BLaER1 treated with 17β-estradiol and CSF1 and Interleukin-3, amounts not matched to agents 10 nM and 100 nM (cell line): ENCODE measurements at regions not wholly inside any gene's neighbourhood (a gene's known extent, or its start where the extent isn't known, plus 50 kb on each side); places are given as distances from the start of the nearest gene placed in this dataset.

ENCODE experiments used
- H3K27ac ChIP-seq, 11 experiments: shearing (Covaris generic); formaldehyde crosslinking; 2 replicates each; pipeline ENCODE4 v1.8.1; 2022
- H3K27me3 ChIP-seq, 11 experiments: shearing (Covaris generic); formaldehyde crosslinking; 2 replicates each; pipeline ENCODE4 v1.8.1; 2022
- H3K36me3 ChIP-seq, 11 experiments: shearing (Covaris generic); formaldehyde crosslinking; 2 replicates each; pipeline ENCODE4 v1.8.1; 2022
- H3K4me1 ChIP-seq, 10 experiments: shearing (Covaris generic); formaldehyde crosslinking; 2 replicates each; pipeline ENCODE4 v1.8.1; 2022
- H3K4me2 ChIP-seq, 11 experiments: shearing (Covaris generic); formaldehyde crosslinking; 2 replicates each; pipeline ENCODE4 v1.8.1; 2022
- H3K4me3 ChIP-seq, 10 experiments: shearing (Covaris generic); formaldehyde crosslinking; 2 replicates each; pipeline ENCODE4 v1.8.1; 2022
- H3K9ac ChIP-seq, 11 experiments: shearing (Covaris generic); formaldehyde crosslinking; 2 replicates each; pipeline ENCODE4 v1.8.1; 2022
- H3K9me3 ChIP-seq, 11 experiments: shearing (Covaris generic); formaldehyde crosslinking; replicated peaks in 1 of 11; 2 replicates each; pipeline ENCODE4 v1.8.1; 2022
- H4K20me1 ChIP-seq, 11 experiments: shearing (Covaris generic); formaldehyde crosslinking; 2 replicates each; pipeline ENCODE4 v1.8.1; 2022
- Cebpa-rat ChIP-seq, 11 experiments: shearing (Covaris generic); IDR thresholded peaks; 2 replicates each; pipeline ENCODE4 v1.8.1; 2022

GRCh38 chr13:99057310-99057975, 79.6 kb upstream of the DOCK9 start:
- H4K20me1 ChIP-seq = peaks cover 0 to 34% (median 0%) of the 10 kb centered on the region in 11 experiments; a peak in 2 of 22 replicates
- no peak overlapping the region for H3K9ac ChIP-seq
- peaks cover 0 to 88% (median 0%) of the 10 kb centered on the region in 11 experiments; a peak in 10 of 22 replicates for H3K27me3 ChIP-seq
- peaks cover 0 to under 1% (median 0%) of the 10 kb centered on the region in 11 experiments; a peak in 1 of 22 replicates for H3K9me3 ChIP-seq
- peaks cover 12 to 25% (median 15%) of the 10 kb centered on the region in 10 experiments for H3K4me1 ChIP-seq
- TF ChIP-seq Cebpa-rat (IDR thresholded peaks at IDR 0.05) = peak in 6 of 11 experiments; percentile 16 to 52 (median 38); a peak in 2 of 22 replicates
- H3K4me3 ChIP-seq = no peak overlapping the region
- no peaks in the 10 kb centered on the region for H3K36me3 ChIP-seq
- no peak overlapping the region for H3K27ac ChIP-seq
- H3K4me2 ChIP-seq = peak overlapping the region in 1 of 11 experiments; percentile 21; a peak in 1 of 22 replicates

DNA sequence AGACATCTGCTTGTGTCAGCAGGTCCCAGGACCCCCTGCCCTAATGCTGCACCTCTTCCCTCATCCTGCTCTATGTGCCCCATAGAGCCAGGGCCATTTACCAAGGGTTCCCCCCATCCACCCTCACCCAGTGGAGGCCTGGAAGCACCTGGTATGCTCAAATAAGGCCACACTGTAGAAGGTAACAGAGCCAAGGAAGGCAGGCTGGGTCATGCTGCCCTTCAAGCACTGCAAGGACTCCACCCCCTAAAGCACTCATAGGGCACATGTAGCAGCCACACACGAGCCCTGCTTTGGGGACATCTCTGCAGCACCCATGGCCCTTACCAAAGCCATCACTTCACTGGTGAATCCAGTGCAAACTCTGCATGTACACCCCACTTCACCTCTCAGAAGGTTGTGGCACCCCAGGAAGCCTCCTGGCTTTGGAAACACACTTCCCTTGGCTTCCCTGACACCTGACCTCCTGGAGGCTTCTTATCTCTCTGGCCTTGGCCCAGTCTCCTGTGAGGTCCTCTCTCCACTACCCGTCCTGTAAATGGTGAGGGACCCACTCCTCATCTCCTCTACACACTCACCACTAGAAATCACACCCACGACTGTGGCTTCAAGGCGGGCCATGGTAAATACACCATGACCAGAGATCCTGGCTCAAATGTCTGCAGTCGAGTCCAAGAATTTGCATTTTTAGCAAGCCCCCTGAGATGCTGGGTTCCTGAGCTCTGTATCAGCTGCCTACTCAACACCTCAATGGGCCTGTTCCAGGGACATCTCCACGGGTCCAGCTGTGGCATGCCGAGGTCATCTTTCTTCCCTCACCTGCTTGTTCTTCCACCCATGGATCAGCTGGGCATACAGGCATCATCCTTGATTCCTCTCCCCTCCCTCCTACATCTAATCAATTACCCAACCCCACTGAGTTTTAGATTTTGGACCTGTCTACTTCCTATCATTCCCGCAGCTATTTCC, 80.9 kb upstream of the DOCK9 start:
- Histone ChIP-seq H3K27me3 (peaks cover 0 to 88% (median 0%) of the 10 kb centered on the region in 11 experiments; a peak in 10 of 22 replicates), H3K4me1 (peaks cover 14 to 32% (median 18%) of the 10 kb centered on the region in 10 experiments), H4K20me1 (peaks cover 0 to 29% (median 0%) of the 10 kb centered on the region in 11 experiments; a peak in 2 of 22 replicates), H3K4me2 (no peak overlapping the region), H3K9ac (no peak overlapping the region), H3K27ac (no peak overlapping the region), H3K4me3 (no peak overlapping the region), H3K36me3 (0 out of 22 replicates have a peak, but pooled peaks cover 0 to 3% (median 0%) of the 10 kb centered on the region in 11 experiments), H3K9me3 (peaks cover 0 to 7% (median 0%) of the 10 kb centered on the region in 11 experiments; a peak in 4 of 22 replicates)
- TF ChIP-seq Cebpa-rat (IDR thresholded peaks at IDR 0.05) = no peak

DNA sequence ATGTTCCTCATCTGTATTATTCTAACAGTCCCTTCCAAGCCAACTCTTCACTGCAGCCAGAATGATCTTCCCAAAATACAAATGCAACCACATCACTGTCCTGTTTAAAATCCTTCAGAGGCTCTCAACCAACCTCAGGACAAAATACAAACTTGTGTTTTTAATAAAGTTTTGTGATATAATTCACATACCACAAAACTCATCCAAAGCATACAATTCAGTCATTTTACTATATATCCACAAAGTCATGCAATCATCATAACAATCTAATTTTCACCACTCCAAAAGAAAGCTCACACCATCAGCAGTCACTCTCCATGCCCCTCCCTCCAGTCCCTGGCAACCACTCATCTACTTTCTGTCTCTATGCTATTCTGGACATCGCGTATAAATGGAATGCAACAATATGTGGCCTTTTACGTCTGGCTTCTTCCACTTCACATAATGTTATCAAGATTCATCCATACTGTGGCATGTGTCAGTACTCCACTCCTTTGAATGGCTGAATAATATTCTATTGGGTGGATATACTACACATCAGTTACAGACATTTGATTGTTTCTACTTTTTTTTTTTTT, 81.7 kb upstream of the DOCK9 start:
- Histone ChIP-seq H3K9me3 (peaks cover 0 to 7% (median 0%) of the 10 kb centered on the region in 11 experiments; a peak in 4 of 22 replicates), H3K36me3 (0 out of 22 replicates have a peak, but pooled peaks cover 0 to 3% (median 0%) of the 10 kb centered on the region in 11 experiments), H3K4me3 (no peak overlapping the region), H3K4me1 (peaks cover 13 to 36% (median 18%) of the 10 kb centered on the region in 10 experiments), H3K27me3 (peaks cover 0 to 85% (median 0%) of the 10 kb centered on the region in 11 experiments; a peak in 6 of 22 replicates), H3K27ac (no peak overlapping the region), H3K4me2 (no peak overlapping the region), H3K9ac (no peak overlapping the region), H4K20me1 (peaks cover 0 to 22% (median 0%) of the 10 kb centered on the region in 11 experiments; a peak in 2 of 22 replicates)
- TF ChIP-seq Cebpa-rat (IDR thresholded peaks at IDR 0.05) = no peak

DNA sequence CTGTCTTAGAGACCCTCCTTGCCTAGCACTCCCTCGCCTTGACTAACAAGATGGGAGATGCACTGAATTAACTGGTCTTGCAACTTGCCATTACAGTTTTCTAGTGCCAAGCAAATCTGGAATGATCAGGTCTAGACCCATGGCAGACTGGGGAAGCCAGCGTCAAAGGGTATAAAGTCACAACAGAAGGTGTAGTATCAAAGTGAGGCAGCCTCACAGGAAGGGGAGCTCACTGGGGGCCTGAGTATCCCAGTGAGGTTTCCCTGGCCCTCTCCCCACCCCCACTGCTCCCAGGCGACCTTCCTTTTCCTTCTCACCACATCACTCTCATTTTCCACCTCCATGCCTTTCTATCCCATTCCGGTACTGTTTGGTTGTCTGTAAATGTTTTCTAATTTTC, 83.5 kb upstream of the DOCK9 start:
- Histone ChIP-seq H3K4me1 (peaks cover 4 to 40% (median 22%) of the 10 kb centered on the region in 10 experiments; a peak in 18 of 20 replicates), H4K20me1 (peaks cover 0 to 23% (median 0%) of the 10 kb centered on the region in 11 experiments; a peak in 2 of 22 replicates), H3K27me3 (peaks cover 0 to 76% (median 0%) of the 10 kb centered on the region in 11 experiments; a peak in 5 of 22 replicates), H3K4me3 (no peak overlapping the region), H3K9me3 (peaks cover 0 to 7% (median 0%) of the 10 kb centered on the region in 11 experiments; a peak in 4 of 22 replicates), H3K27ac (no peak overlapping the region), H3K36me3 (0 out of 22 replicates have a peak, but pooled peaks cover 0 to 3% (median 0%) of the 10 kb centered on the region in 11 experiments), H3K4me2 (no peak overlapping the region), H3K9ac (no peak overlapping the region)
- TF ChIP-seq Cebpa-rat (IDR thresholded peaks at IDR 0.05) = no peak

- H3K27ac ChIP-seq = no peak overlapping the region
- peaks cover 0 to 42% (median 25%) of the 10 kb centered on the region in 10 experiments; a peak in 18 of 20 replicates for H3K4me1 ChIP-seq
- peaks cover 0 to 19% (median 0%) of the 10 kb centered on the region in 11 experiments; a peak in 2 of 22 replicates for H4K20me1 ChIP-seq
- no peak overlapping the region for H3K4me3 ChIP-seq
- peaks cover 0 to 75% (median 0%) of the 10 kb centered on the region in 11 experiments; a peak in 5 of 22 replicates for H3K27me3 ChIP-seq
- H3K36me3 ChIP-seq = 0 out of 22 replicates have a peak, but pooled peaks cover 0 to 3% (median 0%) of the 10 kb centered on the region in 11 experiments
- H3K9me3 ChIP-seq = peaks cover 0 to 7% (median 0%) of the 10 kb centered on the region in 11 experiments; a peak in 4 of 22 replicates
- no peak overlapping the region for H3K9ac ChIP-seq
- no peak for TF ChIP-seq Cebpa-rat (IDR thresholded peaks at IDR 0.05)
- H3K4me2 ChIP-seq = peak overlapping the region in 9 of 11 experiments; percentile 16 to 61 (median 45); a peak in 17 of 22 replicates
Measured at GRCh38 chr13:99062593-99062992, 84.7 kb upstream of the DOCK9 start.

GRCh38 chr13:99063178-99063577, 85.3 kb upstream of the DOCK9 start:
- H3K4me2 ChIP-seq = peak overlapping the region in 4 of 11 experiments; percentile 44 to 61 (median 50); a peak in 6 of 22 replicates
- H4K20me1 ChIP-seq = peaks cover 0 to 19% (median 0%) of the 10 kb centered on the region in 11 experiments; a peak in 2 of 22 replicates
- H3K9me3 ChIP-seq = peaks cover 0 to 7% (median 0%) of the 10 kb centered on the region in 11 experiments; a peak in 4 of 22 replicates
- no peak overlapping the region for H3K27ac ChIP-seq
- peaks cover 0 to 42% (median 25%) of the 10 kb centered on the region in 10 experiments; a peak in 18 of 20 replicates for H3K4me1 ChIP-seq
- no peak overlapping the region for H3K9ac ChIP-seq
- H3K4me3 ChIP-seq = no peak overlapping the region
- H3K36me3 ChIP-seq = 0 out of 22 replicates have a peak, but pooled peaks cover 0 to 3% (median 0%) of the 10 kb centered on the region in 11 experiments
- TF ChIP-seq Cebpa-rat (IDR thresholded peaks at IDR 0.05) = no peak
- H3K27me3 ChIP-seq = peaks cover 0 to 76% (median 0%) of the 10 kb centered on the region in 11 experiments; a peak in 5 of 22 replicates

GRCh38 chr13:99063952-99064351, 86.1 kb upstream of the DOCK9 start:
- Histone ChIP-seq H3K9me3 (peaks cover 0 to 7% (median 0%) of the 10 kb centered on the region in 11 experiments; a peak in 4 of 22 replicates), H3K4me2 (peak overlapping the region in 5 of 11 experiments; percentile 5 to 42 (median 23); a peak in 7 of 22 replicates), H4K20me1 (peaks cover 0 to 11% (median 0%) of the 10 kb centered on the region in 11 experiments; a peak in 2 of 22 replicates), H3K36me3 (0 out of 22 replicates have a peak, but pooled peaks cover 0 to 3% (median 0%) of the 10 kb centered on the region in 11 experiments), H3K27me3 (peaks cover 0 to 69% (median 0%) of the 10 kb centered on the region in 11 experiments; a peak in 5 of 22 replicates), H3K9ac (no peak overlapping the region), H3K4me1 (peaks cover 0 to 42% (median 25%) of the 10 kb centered on the region in 10 experiments; a peak in 18 of 20 replicates), H3K4me3 (no peak overlapping the region), H3K27ac (no peak overlapping the region)
- TF ChIP-seq Cebpa-rat (IDR thresholded peaks at IDR 0.05) = no peak
